DOHH2 (cell line): ENCODE measurements at regions not wholly inside any gene's neighbourhood (a gene's known extent, or its start where the extent isn't known, plus 50 kb on each side); places are given as distances from the start of the nearest gene placed in this dataset.

Source experiments
- EZH2phosphoT487 ChIP-seq: fragments of 200-600 bp; sonication (generic); IDR thresholded peaks from 2 replicates; pipeline ENCODE4 v1.6.1; 2017; ENCODE audit warnings: borderline replicate concordance, mild to moderate bottlenecking, antibody characterized with exemption, low read length, moderate library complexity, mixed read lengths
- TF ChIP-seq, protein P1 (sequence below): fragments of 200-600 bp; sonication (generic); IDR thresholded peaks from one replicate; pipeline ENCODE4 v1.5.1; 2014; ENCODE audit warnings: antibody characterized with exemption, mild to moderate bottlenecking, low read depth, low read length; ENCODE audit not compliant: poor library complexity, severe bottlenecking

DNA sequence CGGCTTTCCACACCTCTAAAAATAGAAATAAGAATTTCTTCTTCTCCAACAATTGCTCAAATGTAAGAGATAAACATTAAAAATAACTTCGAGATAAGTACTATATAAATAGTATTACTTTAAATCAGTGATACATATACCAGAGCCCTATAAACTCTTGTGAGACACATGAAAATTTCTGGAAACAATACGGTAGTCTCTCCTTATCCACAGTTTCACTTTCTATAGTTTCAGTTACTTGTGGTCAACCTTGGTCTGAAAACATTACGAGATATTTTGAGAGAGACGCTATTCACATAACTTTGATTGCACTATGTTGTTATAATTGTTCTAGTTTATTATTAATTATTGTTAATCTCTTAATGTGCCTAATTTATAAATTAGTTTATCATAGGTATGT is 101.5 kb upstream of the CXXC4 start:
- TF ChIP-seq, protein P1, sequence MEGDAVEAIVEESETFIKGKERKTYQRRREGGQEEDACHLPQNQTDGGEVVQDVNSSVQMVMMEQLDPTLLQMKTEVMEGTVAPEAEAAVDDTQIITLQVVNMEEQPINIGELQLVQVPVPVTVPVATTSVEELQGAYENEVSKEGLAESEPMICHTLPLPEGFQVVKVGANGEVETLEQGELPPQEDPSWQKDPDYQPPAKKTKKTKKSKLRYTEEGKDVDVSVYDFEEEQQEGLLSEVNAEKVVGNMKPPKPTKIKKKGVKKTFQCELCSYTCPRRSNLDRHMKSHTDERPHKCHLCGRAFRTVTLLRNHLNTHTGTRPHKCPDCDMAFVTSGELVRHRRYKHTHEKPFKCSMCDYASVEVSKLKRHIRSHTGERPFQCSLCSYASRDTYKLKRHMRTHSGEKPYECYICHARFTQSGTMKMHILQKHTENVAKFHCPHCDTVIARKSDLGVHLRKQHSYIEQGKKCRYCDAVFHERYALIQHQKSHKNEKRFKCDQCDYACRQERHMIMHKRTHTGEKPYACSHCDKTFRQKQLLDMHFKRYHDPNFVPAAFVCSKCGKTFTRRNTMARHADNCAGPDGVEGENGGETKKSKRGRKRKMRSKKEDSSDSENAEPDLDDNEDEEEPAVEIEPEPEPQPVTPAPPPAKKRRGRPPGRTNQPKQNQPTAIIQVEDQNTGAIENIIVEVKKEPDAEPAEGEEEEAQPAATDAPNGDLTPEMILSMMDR = no peak
- no peak for TF ChIP-seq EZH2phosphoT487
